Activated T-helper 2 cell treated with anti-CD3 and anti-CD28 coated beads, Interferon-gamma antibody, Interleukin-2, Interleukin-4, amounts not matched to agents 10 μg/mL and 5 μg/mL and 100 μg/mL, durations not matched to agents 14 hours and 24 hours and 36 hours (primary cell): ENCODE measurements at regions not wholly inside any gene's neighbourhood (a gene's known extent, or its start where the extent isn't known, plus 50 kb on each side); places are given as distances from the start of the nearest gene placed in this dataset.
"Not testable (repeated sequence)": the region's sequence is repeated elsewhere in the genome, so short reads cannot be mapped to it uniquely, and the experiment has no call there.

Source experiments
- DNase-seq: peaks from one replicate; pipeline ENCODE4 v3.0.0; 2021; ENCODE audit warnings: low spot score
- H3K27ac Mint-ChIP-seq: one replicate; pipeline ENCODE4 v1.8.0; 2021; ENCODE audit warnings: mixed read lengths
- H3K27me3 Mint-ChIP-seq: one replicate; pipeline ENCODE4 v1.8.0; 2021; ENCODE audit warnings: low read depth, mixed read lengths
- H3K36me3 Mint-ChIP-seq: one replicate; pipeline ENCODE4 v1.8.0; 2021; ENCODE audit warnings: low read depth, mixed read lengths
- H3K4me1 Mint-ChIP-seq: one replicate; pipeline ENCODE4 v1.8.0; 2021; ENCODE audit warnings: low read depth, mixed read lengths
- H3K4me3 Mint-ChIP-seq: one replicate; pipeline ENCODE4 v1.8.0; 2021; ENCODE audit warnings: low read depth, mild to moderate bottlenecking, moderate library complexity, mixed read lengths
- H3K9me3 Mint-ChIP-seq: one replicate; pipeline ENCODE4 v1.8.0; 2021; ENCODE audit warnings: mixed read lengths
- intact Hi-C: fragments of 100-400 bp; cut with micrococcal nuclease; formaldehyde crosslinking; loops from one replicate; pipeline ENCODE4 v1.15.1; 2023

GRCh38 chr2:237234268-237234667 lies 148.6 kb downstream of the COPS8 start:
- H3K4me1 Mint-ChIP-seq, result peaks cover 5% of the 10 kb centered on the region

GRCh38 chr2:237235383-237236095 lies 149.8 kb downstream of the COPS8 start:
- Mint-ChIP-seq H3K36me3 (no peaks in the 10 kb centered on the region), H3K4me3 (no peak overlapping the region), H3K27me3 (peaks cover 3% of the 10 kb centered on the region), H3K9me3 (peaks cover 1% of the 10 kb centered on the region), H3K4me1 (peaks cover 4% of the 10 kb centered on the region), H3K27ac (no peak overlapping the region)
- intact Hi-C loops, result loop anchor here (1.0 kb wide), 1 partner anchor 8 kb away; no protein-coding TSS in a partner anchor
- DNase-seq, result no peak

More at GRCh38 chr2:237234268-237234667, 148.6 kb downstream of the COPS8 start:
- H3K4me3 Mint-ChIP-seq, result no peak overlapping the region
- intact Hi-C loops, result no loop called here
- no peak for DNase-seq
- H3K27ac Mint-ChIP-seq, result no peak overlapping the region
- H3K9me3 Mint-ChIP-seq, result no peaks in the 10 kb centered on the region
- no peaks in the 10 kb centered on the region for H3K36me3 Mint-ChIP-seq
- peaks cover 7% of the 10 kb centered on the region for H3K27me3 Mint-ChIP-seq

- no peak for DNase-seq
- peaks cover 8% of the 10 kb centered on the region for H3K9me3 Mint-ChIP-seq
- H3K4me1 Mint-ChIP-seq, result peaks cover 4% of the 10 kb centered on the region
- peaks cover 3% of the 10 kb centered on the region for H3K27me3 Mint-ChIP-seq
- intact Hi-C loops, result no loop called here
- no peak overlapping the region for H3K27ac Mint-ChIP-seq
- H3K4me3 Mint-ChIP-seq, result no peak overlapping the region
- no peaks in the 10 kb centered on the region for H3K36me3 Mint-ChIP-seq
Observed at GRCh38 chr2:237236188-237236587, 150.5 kb downstream of the COPS8 start.

- H3K36me3 Mint-ChIP-seq, result no peaks in the 10 kb centered on the region
- DNase-seq, result no peak
Observed at GRCh38 chr2:237238249-237238648, 152.6 kb downstream of the COPS8 start.

GRCh38 chr2:237240252-237240651 lies 154.6 kb downstream of the COPS8 start:
- H3K4me1 Mint-ChIP-seq, result peaks cover 4% of the 10 kb centered on the region
- H3K4me3 Mint-ChIP-seq, result no peak overlapping the region
- intact Hi-C loops, result no loop called here
- no peak overlapping the region for H3K27ac Mint-ChIP-seq
- peaks cover 23% of the 10 kb centered on the region for H3K9me3 Mint-ChIP-seq
- H3K36me3 Mint-ChIP-seq, result no peaks in the 10 kb centered on the region
- peaks cover 4% of the 10 kb centered on the region for H3K27me3 Mint-ChIP-seq
- DNase-seq, result no peak

More at GRCh38 chr2:237238249-237238648, 152.6 kb downstream of the COPS8 start:
- H3K4me1 Mint-ChIP-seq, result peaks cover 4% of the 10 kb centered on the region
- peaks cover 20% of the 10 kb centered on the region for H3K9me3 Mint-ChIP-seq
- peaks cover under 1% of the 10 kb centered on the region for H3K27me3 Mint-ChIP-seq
- H3K27ac Mint-ChIP-seq, result no peak overlapping the region
- no peak overlapping the region for H3K4me3 Mint-ChIP-seq
- intact Hi-C loops, result no loop called here

GRCh38 chr2:237240868-237241267 lies 155.2 kb downstream of the COPS8 start:
- H3K27ac Mint-ChIP-seq, H3K27me3 Mint-ChIP-seq, H3K4me3 Mint-ChIP-seq, H3K4me1 Mint-ChIP-seq, H3K36me3 Mint-ChIP-seq, intact Hi-C loops, DNase-seq: not testable (repeated sequence)
- H3K9me3 Mint-ChIP-seq, result peaks cover 23% of the 10 kb centered on the region

- Mint-ChIP-seq H3K4me1 (no peaks in the 10 kb centered on the region), H3K36me3 (no peaks in the 10 kb centered on the region), H3K4me3 (no peak overlapping the region), H3K27me3 (peaks cover 8% of the 10 kb centered on the region), H3K9me3 (peaks cover 23% of the 10 kb centered on the region), H3K27ac (no peak overlapping the region)
- intact Hi-C loops, result no loop called here
- DNase-seq, result no peak
Observed at GRCh38 chr2:237242091-237242536, 156.4 kb downstream of the COPS8 start.

GRCh38 chr2:237243487-237243886 lies 157.8 kb downstream of the COPS8 start:
- no peaks in the 10 kb centered on the region for H3K4me1 Mint-ChIP-seq
- intact Hi-C loops, result no loop called here
- H3K27me3 Mint-ChIP-seq, result peaks cover 8% of the 10 kb centered on the region
- peaks cover 23% of the 10 kb centered on the region for H3K9me3 Mint-ChIP-seq
- H3K27ac Mint-ChIP-seq, result no peak overlapping the region
- no peak overlapping the region for H3K4me3 Mint-ChIP-seq
- no peak for DNase-seq
- H3K36me3 Mint-ChIP-seq, result no peaks in the 10 kb centered on the region

- Mint-ChIP-seq H3K27ac (no peak overlapping the region), H3K4me3 (no peak overlapping the region)
Observed at GRCh38 chr2:237244178-237244577, 158.5 kb downstream of the COPS8 start.

GRCh38 chr2:237244976-237245646 lies 159.4 kb downstream of the COPS8 start:
- H3K4me1 Mint-ChIP-seq, result no peaks in the 10 kb centered on the region
- no peak overlapping the region for H3K27ac Mint-ChIP-seq
- no peak overlapping the region for H3K4me3 Mint-ChIP-seq
- DNase-seq, result no peak
- peaks cover 10% of the 10 kb centered on the region for H3K27me3 Mint-ChIP-seq
- H3K9me3 Mint-ChIP-seq, result peaks cover 23% of the 10 kb centered on the region
- intact Hi-C loops, result no loop called here
- no peaks in the 10 kb centered on the region for H3K36me3 Mint-ChIP-seq

More at GRCh38 chr2:237244178-237244577, 158.5 kb downstream of the COPS8 start:
- Mint-ChIP-seq H3K27me3 (peaks cover 8% of the 10 kb centered on the region), H3K36me3 (no peaks in the 10 kb centered on the region), H3K9me3 (peaks cover 23% of the 10 kb centered on the region), H3K4me1 (no peaks in the 10 kb centered on the region)
- intact Hi-C loops, result no loop called here
- no peak for DNase-seq

- peaks cover 9% of the 10 kb centered on the region for H3K27me3 Mint-ChIP-seq
- no peaks in the 10 kb centered on the region for H3K9me3 Mint-ChIP-seq
- H3K27ac Mint-ChIP-seq, result no peak overlapping the region
- no peak for DNase-seq
- intact Hi-C loops, result no loop called here
- H3K4me1 Mint-ChIP-seq, result no peaks in the 10 kb centered on the region
- H3K4me3 Mint-ChIP-seq, result no peak overlapping the region
- H3K36me3 Mint-ChIP-seq, result no peaks in the 10 kb centered on the region
Observed at GRCh38 chr2:237250599-237250998, 163.4 kb downstream of the COL6A3 start.

GRCh38 chr2:237251986-237252385 lies 162.0 kb downstream of the COL6A3 start:
- Mint-ChIP-seq H3K27ac (no peak overlapping the region), H3K27me3 (peaks cover 9% of the 10 kb centered on the region), H3K4me1 (no peaks in the 10 kb centered on the region), H3K9me3 (no peaks in the 10 kb centered on the region), H3K4me3 (no peak overlapping the region), H3K36me3 (no peaks in the 10 kb centered on the region)
- intact Hi-C loops, result no loop called here
- DNase-seq, result no peak

- H3K4me1 Mint-ChIP-seq, result peaks cover 4% of the 10 kb centered on the region
- DNase-seq, result no peak
- H3K4me3 Mint-ChIP-seq, result no peak overlapping the region
- H3K27me3 Mint-ChIP-seq, result peaks cover 9% of the 10 kb centered on the region
- H3K27ac Mint-ChIP-seq, result no peak overlapping the region
- no peaks in the 10 kb centered on the region for H3K36me3 Mint-ChIP-seq
- H3K9me3 Mint-ChIP-seq, result no peaks in the 10 kb centered on the region
- intact Hi-C loops, result no loop called here
Observed at GRCh38 chr2:237253046-237253702, 160.8 kb downstream of the COL6A3 start.
